T-cell (primary cell): ENCODE measurements at regions not wholly inside any gene's neighbourhood (a gene's known extent, or its start where the extent isn't known, plus 50 kb on each side); places are given as distances from the start of the nearest gene placed in this dataset.

Experiments used
- ATAC-seq, 4 experiments: fragments of 200-7000 bp in 3 of 4; fragments of 150-1000 bp in 1 of 4; cut with Tn5 transposase; replicated peaks in 1 of 4; 1 replicate in 3 of 4; 2 replicates in 1 of 4; pipeline ENCODE4 v1.10.0; 2021; ENCODE audit warnings: moderate library complexity in 3 of 4, mild to moderate bottlenecking in 2 of 4, moderate number of reproducible peaks in 1 of 4
- CTCF ChIA-PET, 2 donors: fragments of 300-600 bp; sonication (Branson Sonifier 250); formaldehyde crosslinking; loops; one replicate each; lab custom pipeline; 2022; ENCODE audit warnings: antibody characterized with exemption in 2 of 2; lab: Charles Lee
- POLR2A ChIA-PET, 2 donors: fragments of 300-600 bp; sonication (Branson Sonifier 250); formaldehyde crosslinking; loops; one replicate each; lab custom pipeline; 2022; ENCODE audit warnings: antibody characterized with exemption in 2 of 2; lab: Charles Lee
- DNase-seq, 35 experiments: peaks; one replicate each; pipeline versions ENCODE4 v3.0.0 to v3.0.0-alpha.2; 2013 to 2023
- H3K27ac ChIP-seq: one replicate; pipeline ENCODE4 v1.5.1; 2013; ENCODE audit warnings: low read length
- H3K27me3 ChIP-seq, 2 experiments: replicated peaks in 1 of 2; 1 replicate in 1 of 2; 2 replicates in 1 of 2; pipeline versions ENCODE4 v1.6.1 to v1.7.0; 2013; ENCODE audit warnings: low read length in 1 of 2, mixed read lengths in 1 of 2; ENCODE audit not compliant: control insufficient read depth in 2 of 2, insufficient read depth in 2 of 2; ENCODE audit errors: extremely low read depth in 1 of 2
- H3K36me3 ChIP-seq, 2 donors: 1 replicate in 1 of 2; 2 replicates in 1 of 2; pipeline versions ENCODE4 v1.6.1 to v1.7.0; 2013; ENCODE audit warnings: low read length in 1 of 2; ENCODE audit not compliant: control insufficient read depth in 2 of 2, insufficient read depth in 1 of 2; ENCODE audit errors: extremely low read depth in 1 of 2
- H3K4me1 ChIP-seq, 2 experiments: 1 replicate in 1 of 2; 2 replicates in 1 of 2; pipeline versions ENCODE4 v1.6.1 to v1.7.0; 2013; ENCODE audit warnings: low read length in 2 of 2, mixed read lengths in 1 of 2; ENCODE audit not compliant: insufficient read depth in 2 of 2, control insufficient read depth in 1 of 2; ENCODE audit errors: extremely low read depth in 1 of 2
- H3K4me3 ChIP-seq, 2 donors: 1 replicate in 1 of 2; 2 replicates in 1 of 2; pipeline versions ENCODE4 v1.5.1 to v1.7.0; 2013; ENCODE audit warnings: mild to moderate bottlenecking in 2 of 2, low read length in 1 of 2, moderate library complexity in 1 of 2; ENCODE audit not compliant: control insufficient read depth in 1 of 2; ENCODE audit errors: extremely low read depth in 1 of 2
- H3K9me3 ChIP-seq: 2 replicates; pipeline ENCODE4 v1.7.0; 2013
- H3K27ac Mint-ChIP-seq, 2 donors: one replicate each; pipeline ENCODE4 v1.8.0; 2020 to 2021; ENCODE audit warnings: mild to moderate bottlenecking in 2 of 2, mixed read lengths in 2 of 2
- H3K27me3 Mint-ChIP-seq, 2 donors: one replicate each; pipeline ENCODE4 v1.8.0; 2021 to 2022; ENCODE audit warnings: mixed read lengths in 2 of 2
- H3K36me3 Mint-ChIP-seq: one replicate; pipeline ENCODE4 v1.8.0; 2021; ENCODE audit warnings: mixed read lengths
- H3K4me1 Mint-ChIP-seq, 3 donors: one replicate each; pipeline ENCODE4 v1.8.0; 2020 to 2022; ENCODE audit warnings: mixed read lengths in 3 of 3, mild to moderate bottlenecking in 1 of 3
- H3K4me3 Mint-ChIP-seq, 3 donors: one replicate each; pipeline ENCODE4 v1.8.0; 2020 to 2022; ENCODE audit warnings: mild to moderate bottlenecking in 3 of 3, mixed read lengths in 3 of 3, moderate library complexity in 3 of 3
- H3K9me3 Mint-ChIP-seq, 3 donors: one replicate each; pipeline ENCODE4 v1.8.0; 2020 to 2022; ENCODE audit warnings: mixed read lengths in 3 of 3
- WGBS: methylation state at CpG from one replicate; pipeline ENCODE4 v1.1.5; 2013; ENCODE audit warnings: missing lambda C conversion rate; ENCODE audit not compliant: insufficient coverage; 5-methylcytosine and 5-hydroxymethylcytosine counted together

DNA sequence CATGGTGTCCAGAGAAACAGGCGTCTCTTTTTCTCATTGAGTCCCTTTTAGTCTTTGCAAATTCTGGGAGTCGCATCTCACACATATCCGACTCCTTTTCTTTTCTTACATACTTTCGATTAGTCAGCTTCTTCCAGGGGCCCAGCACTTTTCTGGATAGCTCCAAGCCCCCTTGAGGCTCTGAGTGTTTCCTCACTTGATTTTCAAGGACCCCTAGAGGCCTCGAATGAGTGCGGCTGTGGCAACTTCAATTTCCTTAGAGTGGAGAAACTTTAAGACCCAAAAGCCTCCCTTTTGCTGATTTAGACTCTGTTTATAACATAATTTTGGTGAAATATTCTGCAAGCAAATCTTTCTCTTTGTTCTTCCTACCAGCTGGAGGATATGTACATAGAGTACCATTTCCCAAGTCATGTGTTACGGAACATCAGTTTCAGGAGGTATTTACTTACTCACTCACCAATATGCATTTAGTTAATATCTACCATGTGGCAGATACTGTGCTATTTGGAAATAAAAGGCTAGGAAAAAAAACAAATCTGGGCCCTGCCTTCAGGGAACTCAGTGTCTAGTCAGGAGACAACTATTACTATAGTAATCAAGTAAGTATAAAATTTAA, 555.2 kb downstream of the REEP3 start:
- no peak overlapping the region for H3K27ac ChIP-seq
- Mint-ChIP-seq H3K27me3 (peaks cover 3 to 4% of the 10 kb centered on the region in 2 donors), H3K36me3 (no peaks in the 10 kb centered on the region), H3K27ac (no peak overlapping the region), H3K4me1 (no peaks in the 10 kb centered on the region), H3K9me3 (no peaks in the 10 kb centered on the region), H3K4me3 (no peak overlapping the region)
- no peaks in the 10 kb centered on the region for H3K9me3 ChIP-seq
- no peak for DNase-seq
- ChIA-PET POLR2A (no interaction called here), CTCF (no interaction called here)
- no peaks in the 10 kb centered on the region for H3K27me3 ChIP-seq
- no peaks in the 10 kb centered on the region for H3K4me1 ChIP-seq
- H3K4me3 ChIP-seq, result no peak overlapping the region
- no peak for ATAC-seq
- 63% methylated on average over 3 of the region's 7 CpGs for WGBS
- no peaks in the 10 kb centered on the region for H3K36me3 ChIP-seq

DNA sequence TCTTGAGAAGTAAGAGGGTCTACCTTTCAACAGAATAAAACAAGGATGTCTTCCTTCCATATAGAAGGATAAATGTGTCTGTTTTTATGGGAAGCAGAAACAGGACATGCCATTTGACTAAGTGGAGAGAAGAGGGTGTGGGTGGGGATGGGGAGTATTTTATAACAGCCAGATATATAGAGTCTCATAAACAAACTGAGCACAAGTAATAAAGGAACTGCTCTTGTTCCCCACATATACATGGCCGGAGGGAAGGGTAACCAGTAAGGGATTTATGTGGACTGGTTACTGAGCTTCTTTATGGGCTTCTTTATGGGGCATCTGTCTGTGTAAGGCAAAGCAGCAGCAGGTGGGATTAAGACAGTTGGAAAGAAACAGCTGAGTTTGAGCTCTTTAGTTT, 558.1 kb downstream of the REEP3 start:
- H3K36me3 ChIP-seq, result no peaks in the 10 kb centered on the region

DNA sequence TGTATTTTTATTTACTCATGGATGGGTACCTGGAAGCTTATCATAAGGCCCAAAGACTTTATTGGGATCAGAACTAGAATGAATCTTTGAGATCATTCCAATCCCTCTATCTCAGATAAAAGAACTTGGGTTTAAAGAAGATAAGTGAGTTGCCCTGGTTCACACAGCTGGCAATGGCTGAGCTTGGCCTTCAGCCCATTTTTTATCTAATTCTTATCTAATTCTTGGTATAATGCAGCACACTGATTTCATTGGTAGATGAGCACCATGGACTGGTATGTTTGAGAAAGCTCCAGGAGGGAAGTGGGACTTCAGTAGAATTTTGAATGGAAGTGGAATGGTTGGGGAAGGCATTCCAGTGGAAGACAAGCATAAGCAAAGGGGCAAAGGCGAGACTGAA, 558.9 kb downstream of the REEP3 start:
- CTCF ChIA-PET, result no interaction called here

More for the DNA sequence above, 558.1 kb downstream of the REEP3 start:
- H3K4me3 ChIP-seq, result no peak overlapping the region
- ATAC-seq (no peak), DNase-seq (no peak)
- peaks cover 2 to 3% of the 10 kb centered on the region in 2 donors for H3K27me3 Mint-ChIP-seq
- no CpG with 5 or more reads among the region's 1 CpG for WGBS
- CTCF ChIA-PET, result no interaction called here
- H3K36me3 Mint-ChIP-seq, result no peaks in the 10 kb centered on the region
- no peaks in the 10 kb centered on the region for H3K9me3 ChIP-seq
- H3K4me1 Mint-ChIP-seq, result no peaks in the 10 kb centered on the region
- H3K4me1 ChIP-seq, result no peaks in the 10 kb centered on the region
- no peak overlapping the region for H3K4me3 Mint-ChIP-seq
- H3K27me3 ChIP-seq, result no peaks in the 10 kb centered on the region
- no peak overlapping the region for H3K27ac ChIP-seq
- H3K9me3 Mint-ChIP-seq, result no peaks in the 10 kb centered on the region
- H3K27ac Mint-ChIP-seq, result no peak overlapping the region
- POLR2A ChIA-PET, result no interaction called here

DNA sequence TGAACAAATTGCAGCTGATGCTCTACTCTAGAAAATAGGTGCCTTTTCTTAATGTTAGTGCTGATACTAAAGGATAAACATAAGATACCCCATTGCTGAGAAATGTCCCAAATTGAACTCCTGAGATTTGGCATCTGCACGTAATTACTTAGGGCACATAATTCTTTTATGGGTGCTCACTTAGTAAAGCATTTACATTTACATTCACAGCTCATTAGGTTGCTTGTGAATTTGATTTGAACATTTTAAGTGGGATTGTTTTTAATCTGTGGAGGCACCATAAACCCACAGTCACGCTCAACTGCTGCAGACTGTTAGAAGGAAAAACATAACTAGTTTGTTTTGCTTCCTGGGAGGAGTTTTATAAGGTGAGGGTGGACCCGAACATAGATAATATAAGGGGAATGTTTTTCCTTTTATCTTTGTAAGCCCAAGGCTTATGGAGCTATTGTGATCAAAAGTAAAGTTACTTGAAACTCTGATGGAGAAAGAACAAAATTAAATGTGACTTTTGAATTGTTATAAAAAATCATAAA, 560.8 kb downstream of the REEP3 start:
- CTCF ChIA-PET, result no interaction called here
- Mint-ChIP-seq H3K4me3 (no peak overlapping the region), H3K36me3 (no peaks in the 10 kb centered on the region), H3K27me3 (peaks cover 0 to 3% of the 10 kb centered on the region in 2 donors), H3K9me3 (no peaks in the 10 kb centered on the region), H3K4me1 (no peaks in the 10 kb centered on the region), H3K27ac (no peak overlapping the region)
- Histone ChIP-seq H3K9me3 (no peaks in the 10 kb centered on the region), H3K27me3 (no peaks in the 10 kb centered on the region), H3K27ac (no peak overlapping the region), H3K36me3 (no peaks in the 10 kb centered on the region), H3K4me1 (no peaks in the 10 kb centered on the region), H3K4me3 (no peak overlapping the region)
- DNase-seq (no peak), ATAC-seq (no peak)
- POLR2A ChIA-PET, result interaction anchor here in 1 of 2 donors (0.6 kb wide), 1 partner anchor 1164 kb away, joined by 3 read pairs; no protein-coding TSS in a partner anchor
- WGBS, result no CpG with 5 or more reads among the region's 3 CpGs

More for the DNA sequence above, 558.9 kb downstream of the REEP3 start:
- Mint-ChIP-seq H3K9me3 (no peaks in the 10 kb centered on the region), H3K27me3 (peaks cover 2 to 3% of the 10 kb centered on the region in 2 donors), H3K36me3 (no peaks in the 10 kb centered on the region), H3K4me1 (no peaks in the 10 kb centered on the region), H3K4me3 (no peak overlapping the region), H3K27ac (no peak overlapping the region)
- H3K4me3 ChIP-seq, result no peak overlapping the region
- no peaks in the 10 kb centered on the region for H3K4me1 ChIP-seq
- ATAC-seq (no peak), DNase-seq (no peak)
- no peaks in the 10 kb centered on the region for H3K27me3 ChIP-seq
- WGBS, result 60% methylated on average over 1 of the region's 1 CpG
- no peaks in the 10 kb centered on the region for H3K36me3 ChIP-seq
- POLR2A ChIA-PET, result no interaction called here
- H3K9me3 ChIP-seq, result no peaks in the 10 kb centered on the region
- H3K27ac ChIP-seq, result no peak overlapping the region

DNA sequence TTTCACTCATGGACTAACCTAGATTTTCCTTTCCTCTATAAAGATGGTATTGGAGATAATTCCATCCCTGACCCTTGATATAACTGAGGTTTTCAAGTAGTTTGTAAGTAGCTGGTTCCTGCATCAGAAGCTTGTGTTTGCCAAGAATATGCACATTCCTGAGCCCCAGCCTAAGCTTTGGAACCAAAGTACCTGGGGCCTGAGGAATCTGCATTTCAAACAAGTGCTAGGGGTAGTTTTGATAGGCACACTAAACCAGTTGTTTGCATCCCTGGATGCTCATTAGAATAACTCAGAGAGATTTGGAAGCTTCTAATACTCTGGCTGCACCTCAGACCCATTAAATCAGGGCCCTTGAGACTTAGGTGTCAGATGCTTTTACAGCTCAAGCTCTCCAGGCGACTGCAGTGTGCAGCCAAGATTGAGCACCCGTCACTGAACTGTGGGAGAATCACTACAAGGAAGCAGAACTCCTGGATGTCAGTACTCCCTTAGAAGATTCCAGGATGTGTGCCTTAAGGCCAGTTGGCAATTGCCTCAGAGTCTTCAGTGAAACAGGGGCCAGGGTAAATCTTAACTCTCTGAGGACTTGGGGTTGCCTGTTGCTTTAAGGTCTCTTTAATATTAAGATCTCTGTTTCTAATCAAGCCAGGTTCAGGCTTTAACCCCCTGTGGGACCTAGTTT, 565.0 kb downstream of the REEP3 start:
- H3K9me3 Mint-ChIP-seq, result no peaks in the 10 kb centered on the region
- H3K27me3 Mint-ChIP-seq, result no peaks in the 10 kb centered on the region
- Histone ChIP-seq H3K9me3 (no peaks in the 10 kb centered on the region), H3K27ac (no peak overlapping the region), H3K4me3 (no peak overlapping the region), H3K27me3 (no peaks in the 10 kb centered on the region), H3K36me3 (no peaks in the 10 kb centered on the region), H3K4me1 (no peaks in the 10 kb centered on the region)
- ChIA-PET CTCF (no interaction called here), POLR2A (no interaction called here)
- no peaks in the 10 kb centered on the region for H3K4me1 Mint-ChIP-seq
- H3K27ac Mint-ChIP-seq, result no peak overlapping the region
- H3K36me3 Mint-ChIP-seq, result no peaks in the 10 kb centered on the region
- DNase-seq (no peak), ATAC-seq (no peak)
- H3K4me3 Mint-ChIP-seq, result no peak overlapping the region
- WGBS, result 67% methylated on average over 2 of the region's 2 CpGs

DNA sequence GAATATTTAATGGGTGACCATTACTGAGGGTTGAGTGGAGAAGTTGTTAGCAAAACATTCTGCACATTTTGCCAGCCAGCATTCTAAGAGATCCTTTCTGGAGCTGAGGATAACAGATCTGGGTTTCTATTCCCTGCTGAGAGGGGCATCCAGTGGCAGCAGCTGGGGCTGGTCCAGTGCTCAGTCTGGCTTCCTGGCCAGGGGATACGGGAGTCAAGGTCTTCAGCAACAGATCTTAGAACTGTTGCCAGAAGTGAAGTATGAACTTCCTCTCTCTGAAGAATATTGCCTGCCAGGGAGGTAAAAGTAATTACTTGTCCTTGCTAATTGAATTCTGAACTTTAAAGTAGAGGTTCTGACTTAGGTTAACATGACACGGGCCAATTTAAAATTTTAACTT, 568.4 kb downstream of the REEP3 start:
- Mint-ChIP-seq H3K4me3 (no peak overlapping the region), H3K4me1 (no peaks in the 10 kb centered on the region), H3K9me3 (no peaks in the 10 kb centered on the region), H3K27ac (no peak overlapping the region), H3K36me3 (no peaks in the 10 kb centered on the region), H3K27me3 (no peaks in the 10 kb centered on the region)
- no peak for ATAC-seq
- ChIA-PET POLR2A (no interaction called here), CTCF (no interaction called here)
- Histone ChIP-seq H3K36me3 (no peaks in the 10 kb centered on the region), H3K4me1 (no peaks in the 10 kb centered on the region), H3K27me3 (no peaks in the 10 kb centered on the region), H3K27ac (no peak overlapping the region), H3K9me3 (no peaks in the 10 kb centered on the region), H3K4me3 (no peak overlapping the region)
- 40% methylated on average over 2 of the region's 2 CpGs for WGBS
- DNase-seq, result no peak
